CD4-positive, alpha-beta T cell treated with Interleukin-4 for 1 hour (primary cell): ENCODE measurements at regions not wholly inside any gene's neighbourhood (a gene's known extent, or its start where the extent isn't known, plus 50 kb on each side); places are given as distances from the start of the nearest gene placed in this dataset.

ENCODE experiments used
- DNase-seq, 2 donors: peaks; one replicate each; pipeline ENCODE4 v3.0.0-alpha.2; 2020 to 2022

- DNase-seq = no peak
These were observed 209.9 kb downstream of the COL4A1 start for GRCh38 chr13:110097013-110097412.

GRCh38 chr13:110092831-110093247 is 214.1 kb downstream of the COL4A1 start:
- no peak for DNase-seq

- DNase-seq = no peak
These were observed 217.1 kb downstream of the COL4A1 start for GRCh38 chr13:110089815-110090214.

- DNase-seq = no peak
These were observed 217.9 kb downstream of the COL4A1 start for GRCh38 chr13:110089100-110089499.

GRCh38 chr13:110073982-110074381 is 233.0 kb downstream of the COL4A1 start:
- no peak for DNase-seq

DNA sequence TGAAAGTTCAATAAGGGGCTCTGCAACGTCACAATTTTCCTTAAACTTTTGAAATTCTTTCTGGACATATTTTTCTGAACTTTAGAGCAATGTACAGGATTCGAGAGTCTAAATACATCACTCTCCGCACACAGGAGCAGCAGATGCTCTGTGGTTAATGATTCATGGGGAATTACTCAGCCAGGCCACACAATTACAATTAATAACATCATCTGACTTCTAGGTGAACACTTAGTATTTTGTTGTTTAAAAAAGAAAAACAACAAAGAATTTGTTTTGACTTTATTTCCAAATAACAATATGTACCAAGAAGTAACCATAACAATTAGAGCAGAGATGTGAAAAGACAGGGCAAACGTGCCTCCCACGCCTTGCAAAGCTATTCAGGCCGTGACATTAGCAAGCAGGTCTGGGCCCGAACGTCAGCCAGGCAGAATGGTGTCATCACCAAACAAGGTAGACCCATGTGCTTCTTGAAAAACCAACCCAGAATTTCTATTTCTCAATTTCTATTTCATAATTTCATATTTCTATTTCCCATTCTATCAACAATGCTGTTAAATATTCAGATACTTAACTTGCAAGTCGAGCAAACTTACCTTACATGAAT is 236.3 kb downstream of the COL4A1 start:
- no peak for DNase-seq

GRCh38 chr13:110070046-110070445 is 236.9 kb downstream of the COL4A1 start:
- DNase-seq = no peak

DNA sequence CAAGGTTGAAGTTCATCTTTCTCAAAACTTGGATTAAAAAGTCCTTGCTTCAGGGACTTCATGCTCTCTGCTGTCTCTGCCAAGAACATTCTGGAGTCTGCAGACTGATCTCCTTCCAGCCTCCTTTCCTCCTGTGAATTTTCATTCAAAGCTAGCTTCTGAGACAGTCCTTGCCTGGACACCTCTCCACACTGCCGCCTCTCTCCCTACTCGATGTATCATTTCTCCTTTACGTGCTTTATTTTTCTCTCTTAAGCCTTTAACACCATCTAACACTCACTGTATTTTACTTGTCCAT is 238.8 kb downstream of the COL4A1 start:
- DNase-seq = no peak

DNA sequence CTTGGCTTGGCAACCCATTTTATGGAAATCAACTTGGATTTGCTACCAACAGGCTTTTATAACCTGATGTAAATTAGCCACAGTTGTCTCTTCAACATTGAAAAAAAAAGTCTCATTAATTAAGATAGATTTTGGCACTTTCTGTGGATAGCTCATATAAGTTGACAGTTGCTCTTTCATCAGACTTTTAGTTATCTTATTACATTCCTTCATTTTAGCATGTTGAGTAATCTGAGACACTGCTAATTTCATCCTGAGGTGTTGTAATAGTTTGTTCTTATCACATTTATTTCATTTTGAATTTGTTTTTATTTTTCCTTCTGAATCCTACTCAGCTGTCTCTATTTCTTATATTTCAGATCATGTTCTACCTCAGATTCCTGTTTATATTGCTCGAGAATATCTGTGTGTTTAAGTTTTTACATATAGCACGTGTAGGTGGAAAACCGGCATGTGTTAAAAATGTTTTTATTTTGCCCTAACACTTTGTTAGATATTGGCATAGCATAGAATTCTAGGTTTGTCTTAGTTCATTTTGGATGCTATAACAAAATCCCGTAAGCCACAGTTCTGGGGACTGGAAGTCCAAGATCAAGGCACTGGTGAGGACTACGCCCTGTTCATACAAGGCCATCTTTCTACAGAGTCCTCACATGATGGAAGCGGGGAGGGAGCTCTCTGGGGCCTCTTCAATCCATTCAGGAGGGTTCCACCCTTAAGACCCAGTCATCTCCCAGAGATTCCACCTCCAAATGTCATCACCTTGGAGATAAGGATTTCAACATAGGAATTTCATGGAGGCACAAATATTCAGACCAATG is 239.4 kb downstream of the COL4A1 start:
- no peak for DNase-seq

GRCh38 chr13:110065780-110066179 is 241.2 kb downstream of the COL4A1 start:
- DNase-seq = no peak

- DNase-seq = no peak
These were observed 243.2 kb downstream of the COL4A1 start for GRCh38 chr13:110063490-110064421.

GRCh38 chr13:110062777-110063442 is 244.0 kb downstream of the COL4A1 start:
- DNase-seq = no peak

- DNase-seq = no peak
These were observed 244.7 kb downstream of the COL4A1 start for GRCh38 chr13:110062077-110062776.

DNA sequence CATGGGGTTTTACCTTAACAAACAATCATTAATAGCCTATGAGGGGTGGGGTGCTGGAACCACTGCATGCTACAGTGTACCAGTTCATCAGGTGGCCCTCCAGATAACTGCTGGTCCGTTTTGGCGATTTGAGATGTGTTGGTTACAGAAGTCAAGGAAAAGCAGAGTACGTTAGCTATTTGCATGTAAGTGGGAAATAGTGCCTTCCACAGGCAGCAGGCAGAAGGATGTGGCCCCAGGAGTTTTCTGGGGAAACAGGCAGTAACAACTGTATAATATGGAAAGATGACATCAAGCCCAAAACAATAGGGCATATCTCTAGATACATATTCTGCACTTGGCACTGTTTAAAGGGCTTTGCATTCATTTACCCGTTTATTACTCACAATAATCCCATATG is 245.7 kb downstream of the COL4A1 start:
- DNase-seq = no peak

DNA sequence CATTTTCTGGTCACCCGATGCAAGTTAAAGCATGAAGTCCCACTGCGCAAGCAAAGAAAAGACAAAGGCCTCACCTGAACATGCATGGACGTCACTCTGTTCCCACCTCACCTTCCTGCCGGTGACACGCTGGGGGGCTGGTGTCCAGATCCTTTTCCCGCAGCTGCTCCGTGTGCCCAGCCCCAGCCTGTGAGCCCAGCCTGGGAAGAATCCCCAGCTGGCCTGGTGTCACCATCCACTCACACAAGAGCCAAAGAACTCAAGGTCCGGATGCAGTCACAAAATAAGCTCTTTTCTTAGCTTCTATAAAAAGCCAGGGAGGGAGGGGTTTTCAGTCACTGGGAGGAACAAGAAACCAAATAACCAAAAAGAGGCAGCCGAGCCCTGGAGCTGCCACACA is 249.9 kb downstream of the COL4A1 start:
- no peak for DNase-seq

- no peak for DNase-seq
These were observed 250.3 kb downstream of the COL4A1 start for GRCh38 chr13:110056640-110057039.

- DNase-seq = no peak
These were observed 251.9 kb downstream of the COL4A1 start for GRCh38 chr13:110055089-110055488.

GRCh38 chr13:110054041-110054440 is 252.9 kb downstream of the COL4A1 start:
- no peak for DNase-seq

- no peak for DNase-seq
These were observed 259.5 kb downstream of the COL4A1 start for GRCh38 chr13:110047496-110047895.

DNA sequence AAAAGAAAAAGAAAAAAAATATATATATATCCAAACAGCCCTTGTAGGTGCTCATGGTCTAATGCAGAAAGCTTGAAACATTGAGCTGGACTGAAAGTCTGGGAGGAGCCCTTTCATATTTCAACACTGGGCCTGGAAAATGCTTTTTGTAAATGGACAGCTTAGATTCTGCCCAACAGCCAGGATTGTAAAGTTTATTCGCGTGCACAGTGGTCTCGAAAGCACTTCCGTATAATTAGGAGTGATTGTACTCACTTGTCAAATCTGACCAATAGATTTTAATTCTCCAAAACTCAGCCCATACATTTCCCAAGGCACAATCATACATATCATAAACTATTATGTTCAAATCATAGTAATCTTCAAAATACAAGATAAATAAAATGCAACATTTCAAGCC is 260.1 kb downstream of the COL4A1 start:
- DNase-seq = no peak

DNA sequence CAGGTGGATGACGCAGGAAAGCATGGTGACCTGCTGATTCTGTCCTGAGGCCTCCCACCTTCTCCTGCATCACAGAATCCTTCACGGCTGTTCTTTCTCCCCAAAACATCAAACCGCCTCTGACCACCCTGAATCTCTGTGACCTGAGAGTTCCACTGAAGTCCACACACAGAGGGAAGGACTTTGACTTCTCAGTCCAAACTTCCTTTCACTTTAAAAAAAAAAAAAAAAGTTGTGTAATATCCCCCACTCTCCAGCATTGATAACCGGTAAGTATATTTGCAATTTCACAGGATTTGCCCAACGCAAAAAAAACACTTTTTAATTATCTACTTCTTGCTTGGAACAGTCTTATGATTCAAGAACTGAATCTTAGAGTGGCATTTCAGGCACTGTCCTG is 259.5 kb upstream of the IRS2 start:
- no peak for DNase-seq

DNA sequence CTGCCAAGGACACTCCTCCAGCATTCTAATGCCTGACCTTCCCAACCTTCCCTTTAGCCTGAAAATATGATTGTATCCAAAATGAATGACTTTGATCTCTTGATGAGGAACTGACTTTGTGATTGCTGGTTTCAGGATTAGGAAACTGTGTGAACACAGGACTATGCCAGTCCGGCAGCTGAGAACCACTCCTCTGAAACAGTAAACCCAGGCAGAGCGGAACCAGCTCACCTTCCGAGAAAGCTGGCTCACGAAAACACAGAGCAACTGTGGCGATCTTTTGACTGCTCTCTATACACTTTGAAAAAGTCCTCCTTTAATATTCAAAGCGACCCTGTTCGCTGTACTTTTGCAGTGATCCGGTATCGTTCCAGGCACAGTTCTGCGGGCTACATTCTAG is 258.8 kb upstream of the IRS2 start:
- DNase-seq = no peak
